RWPE1 (cell line): ENCODE measurements at regions not wholly inside any gene's neighbourhood (a gene's known extent, or its start where the extent isn't known, plus 50 kb on each side); places are given as distances from the start of the nearest gene placed in this dataset.
A peak's percentile ranks its signal among the peaks of the same experiment; 100 is the strongest.

ENCODE experiments used
- CTCF ChIA-PET: fragments of 350-600 bp; sonication (Branson Sonifier 250); formaldehyde crosslinking; extraction: SDS; loops from one replicate; lab custom pipeline; 2021; lab: Yijun Ruan, JAX
- POLR2A ChIA-PET: fragments of 400-600 bp; formaldehyde crosslinking; extraction: SDS; loops from one replicate; lab custom pipeline; 2020; ENCODE audit warnings: antibody characterized with exemption; ENCODE audit not compliant: low non-redundant PET; lab: Yijun Ruan, JAX
- DNase-seq: peaks from one replicate; pipeline ENCODE4 v3.0.0; 2012; ENCODE audit warnings: low spot score
- H3K27ac ChIP-seq: fragments of 450-650 bp; 2 replicates; pipeline ENCODE4 v1.5.1; 2017
- CTCF ChIP-seq: fragments of 450-650 bp; conservative IDR thresholded peaks from 2 replicates; pipeline ENCODE4 v1.5.1; 2017; ENCODE audit warnings: low read depth, mild to moderate bottlenecking

- ChIA-PET POLR2A (no interaction called here), CTCF (no interaction called here)
- no peak for TF ChIP-seq CTCF
- no peak overlapping the region for H3K27ac ChIP-seq
- DNase-seq, result peak; percentile 26
Observed at GRCh38 chr2:237178396-237178795, 92.7 kb downstream of the COPS8 start.

- DNase-seq, result no peak
- CTCF ChIA-PET, result no interaction called here
- POLR2A ChIA-PET, result no interaction called here
- no peak for TF ChIP-seq CTCF
- H3K27ac ChIP-seq, result no peak overlapping the region
Observed at GRCh38 chr2:237179161-237179560, 93.5 kb downstream of the COPS8 start.

- no peak for TF ChIP-seq CTCF
- CTCF ChIA-PET, result interaction anchor here (0.6 kb wide), 1 partner anchor 887 kb away, joined by 3 read pairs; no protein-coding TSS in a partner anchor
- no peak for DNase-seq
- H3K27ac ChIP-seq, result no peak overlapping the region
- POLR2A ChIA-PET, result no interaction called here
Observed at GRCh38 chr2:237180187-237180586, 94.5 kb downstream of the COPS8 start.

- DNase-seq, result no peak
- H3K27ac ChIP-seq, result no peak overlapping the region
- TF ChIP-seq CTCF, result no peak
- ChIA-PET CTCF (no interaction called here), POLR2A (no interaction called here)
Observed at GRCh38 chr2:237180987-237181386, 95.3 kb downstream of the COPS8 start.

GRCh38 chr2:237181844-237182243, 96.2 kb downstream of the COPS8 start:
- ChIA-PET POLR2A (no interaction called here), CTCF (no interaction called here)
- DNase-seq, result no peak
- H3K27ac ChIP-seq, result no peak overlapping the region
- TF ChIP-seq CTCF, result no peak

GRCh38 chr2:237182422-237183123, 96.9 kb downstream of the COPS8 start:
- TF ChIP-seq CTCF, result no peak
- ChIA-PET POLR2A (no interaction called here), CTCF (interaction anchor here (0.8 kb wide), 1 partner anchor 16 kb away, joined by 3 read pairs; no protein-coding TSS in a partner anchor)
- no peak overlapping the region for H3K27ac ChIP-seq
- DNase-seq, result no peak
